PC-9 (cell line): ENCODE measurements at regions not wholly inside any gene's neighbourhood (a gene's known extent, or its start where the extent isn't known, plus 50 kb on each side); places are given as distances from the start of the nearest gene placed in this dataset.

Experiments
- CTCF ChIP-seq: fragments of 200-600 bp; sonication (generic); conservative IDR thresholded peaks from 2 replicates; pipeline ENCODE4 v1.6.1; 2017; ENCODE audit warnings: mixed run types, antibody characterized with exemption, mild to moderate bottlenecking, moderate library complexity
- EZH2 ChIP-seq: fragments of 200-600 bp; sonication (generic); IDR thresholded peaks from 2 replicates; pipeline ENCODE4 v1.8.0; 2017; ENCODE audit warnings: antibody characterized with exemption, low read depth

GRCh38 chr6:47180633-47181032, 129.1 kb downstream of the TNFRSF21 start:
- no peak for TF ChIP-seq CTCF
- no peak for TF ChIP-seq EZH2
